Type B pancreatic cell (in vitro differentiated cells): ENCODE measurements at regions not wholly inside any gene's neighbourhood (a gene's known extent, or its start where the extent isn't known, plus 50 kb on each side); places are given as distances from the start of the nearest gene placed in this dataset.

Experiments
- DNase-seq: peaks from one replicate; pipeline ENCODE4 v3.0.0; 2021; ENCODE audit warnings: mixed read lengths; ENCODE audit not compliant: unreplicated experiment; ENCODE audit errors: extremely low spot score
- H3K27ac Mint-ChIP-seq: 2 replicates; pipeline ENCODE4 v1.8.0; 2021; ENCODE audit warnings: mild to moderate bottlenecking, mixed read lengths
- H3K27me3 Mint-ChIP-seq: 2 replicates; pipeline ENCODE4 v1.8.0; 2021; ENCODE audit warnings: mixed read lengths
- H3K36me3 Mint-ChIP-seq: 2 replicates; pipeline ENCODE4 v1.8.0; 2021; ENCODE audit warnings: mixed read lengths
- H3K4me1 Mint-ChIP-seq: one replicate; pipeline ENCODE4 v1.8.0; 2021; ENCODE audit warnings: mixed read lengths; ENCODE audit not compliant: unreplicated experiment
- H3K4me3 Mint-ChIP-seq: 2 replicates; pipeline ENCODE4 v1.8.0; 2021; ENCODE audit warnings: mild to moderate bottlenecking, mixed read lengths
- H3K9me3 Mint-ChIP-seq: 2 replicates; pipeline ENCODE4 v1.8.0; 2021; ENCODE audit warnings: mixed read lengths
- CTCF ChIP-seq: fragments of 200-600 bp; sonication (generic); conservative IDR thresholded peaks from 2 replicates; pipeline ENCODE4 v1.5.0; 2021; ENCODE audit warnings: antibody characterized with exemption, mild to moderate bottlenecking

- no peaks in the 10 kb centered on the region for H3K36me3 Mint-ChIP-seq
- no peaks in the 10 kb centered on the region for H3K4me1 Mint-ChIP-seq
- no peaks in the 10 kb centered on the region for H3K27me3 Mint-ChIP-seq
- peaks cover 4% of the 10 kb centered on the region for H3K9me3 Mint-ChIP-seq
- TF ChIP-seq CTCF = no peak
- H3K4me3 Mint-ChIP-seq = no peak overlapping the region
- H3K27ac Mint-ChIP-seq = no peak overlapping the region
- DNase-seq = no peak
Measured at GRCh38 chr6:91941838-91942237, 1355.0 kb upstream of the MAP3K7 start.

GRCh38 chr6:91940801-91941200 lies 1353.9 kb upstream of the MAP3K7 start:
- no peaks in the 10 kb centered on the region for H3K9me3 Mint-ChIP-seq
- no peak overlapping the region for H3K4me3 Mint-ChIP-seq
- H3K4me1 Mint-ChIP-seq = no peaks in the 10 kb centered on the region
- no peaks in the 10 kb centered on the region for H3K27me3 Mint-ChIP-seq
- TF ChIP-seq CTCF = no peak
- H3K36me3 Mint-ChIP-seq = no peaks in the 10 kb centered on the region
- DNase-seq = no peak
- H3K27ac Mint-ChIP-seq = no peak overlapping the region

GRCh38 chr6:91926827-91927226 lies 1340.0 kb upstream of the MAP3K7 start:
- H3K9me3 Mint-ChIP-seq = peaks cover 9% of the 10 kb centered on the region
- H3K27me3 Mint-ChIP-seq = peaks cover 4% of the 10 kb centered on the region
- H3K4me1 Mint-ChIP-seq = no peaks in the 10 kb centered on the region
- DNase-seq = no peak
- no peak for TF ChIP-seq CTCF
- no peak overlapping the region for H3K4me3 Mint-ChIP-seq
- no peak overlapping the region for H3K27ac Mint-ChIP-seq
- no peaks in the 10 kb centered on the region for H3K36me3 Mint-ChIP-seq

- Mint-ChIP-seq H3K27me3 (peaks cover 4% of the 10 kb centered on the region), H3K9me3 (peaks cover 9% of the 10 kb centered on the region), H3K27ac (no peak overlapping the region), H3K36me3 (no peaks in the 10 kb centered on the region), H3K4me1 (no peaks in the 10 kb centered on the region), H3K4me3 (no peak overlapping the region)
- no peak for TF ChIP-seq CTCF
- DNase-seq = no peak
Measured at GRCh38 chr6:91926361-91926760, 1339.5 kb upstream of the MAP3K7 start.

GRCh38 chr6:91911945-91912344 lies 1325.1 kb upstream of the MAP3K7 start:
- no peak for TF ChIP-seq CTCF
- no peak overlapping the region for H3K27ac Mint-ChIP-seq
- DNase-seq = no peak
- H3K4me1 Mint-ChIP-seq = peaks cover 6% of the 10 kb centered on the region
- H3K4me3 Mint-ChIP-seq = no peak overlapping the region
- peaks cover 8% of the 10 kb centered on the region for H3K9me3 Mint-ChIP-seq
- peaks cover 3% of the 10 kb centered on the region for H3K27me3 Mint-ChIP-seq
- H3K36me3 Mint-ChIP-seq = no peaks in the 10 kb centered on the region

- Mint-ChIP-seq H3K27ac (no peak overlapping the region), H3K27me3 (peaks cover 8% of the 10 kb centered on the region), H3K4me3 (no peak overlapping the region), H3K36me3 (no peaks in the 10 kb centered on the region), H3K9me3 (no peaks in the 10 kb centered on the region), H3K4me1 (no peaks in the 10 kb centered on the region)
- no peak for TF ChIP-seq CTCF
- DNase-seq = no peak
Measured at GRCh38 chr6:91904586-91905164, 1317.8 kb upstream of the MAP3K7 start.
